ENCODE measurements at regions not wholly inside any gene's neighbourhood (a gene's known extent, or its start where the extent isn't known, plus 50 kb on each side); places are given as distances from the start of the nearest gene placed in this dataset.
"Not testable (repeated sequence)": the region's sequence is repeated elsewhere in the genome, so short reads cannot be mapped to it uniquely, and the experiment has no call there.

- H3K27ac Mint-ChIP-seq = no peak overlapping the region
- peaks cover 0 to 4% (median 0%) of the 10 kb centered on the region in 3 donors for H3K4me1 Mint-ChIP-seq
- no peaks in the 10 kb centered on the region for H3K36me3 Mint-ChIP-seq
- H3K9me3 Mint-ChIP-seq = peaks cover 0 to 12% (median 3%) of the 10 kb centered on the region in 7 donors
- DNase-seq (no peak), ATAC-seq (ENCODE audit: low read depth in 2 of 2) (no peak)
- H3K4me3 Mint-ChIP-seq = no peak overlapping the region
- peaks cover 12 to 47% (median 28%) of the 10 kb centered on the region in 3 donors for H3K27me3 Mint-ChIP-seq
These were observed 81.0 kb downstream of the RIN2 start for GRCh38 chr20:19839053-19839452.

- ATAC-seq (ENCODE audit: low read depth in 2 of 2) = no peak
- no peak overlapping the region for H3K4me3 Mint-ChIP-seq
- no peaks in the 10 kb centered on the region for H3K36me3 Mint-ChIP-seq
- H3K27ac Mint-ChIP-seq = no peak overlapping the region
- H3K4me1 Mint-ChIP-seq = peaks cover 0 to 2% (median 0%) of the 10 kb centered on the region in 3 donors
- H3K9me3 Mint-ChIP-seq = peaks cover 0 to 22% (median 6%) of the 10 kb centered on the region in 7 donors
- no peak for DNase-seq
- peaks cover 12 to 49% (median 28%) of the 10 kb centered on the region in 3 donors for H3K27me3 Mint-ChIP-seq
These were observed 82.2 kb downstream of the RIN2 start for GRCh38 chr20:19840111-19840710.

- Mint-ChIP-seq H3K9me3 (peaks cover 0 to 23% (median 8%) of the 10 kb centered on the region in 7 donors), H3K4me3 (no peak overlapping the region), H3K36me3 (no peaks in the 10 kb centered on the region), H3K4me1 (peaks cover 0 to 2% (median 0%) of the 10 kb centered on the region in 3 donors), H3K27ac (no peak overlapping the region), H3K27me3 (peaks cover 12 to 64% (median 37%) of the 10 kb centered on the region in 3 donors)
- no peak for DNase-seq
- no peak for ATAC-seq (ENCODE audit: low read depth in 2 of 2)
These were observed 83.7 kb downstream of the RIN2 start for GRCh38 chr20:19841740-19842139.

GRCh38 chr20:19844850-19845249, 86.8 kb downstream of the RIN2 start:
- not testable (repeated sequence) for H3K4me1 Mint-ChIP-seq; ATAC-seq (ENCODE audit: low read depth in 2 of 2); DNase-seq; H3K27ac Mint-ChIP-seq; H3K36me3 Mint-ChIP-seq; H3K4me3 Mint-ChIP-seq
- Mint-ChIP-seq H3K27me3 (peaks cover 22 to 61% (median 38%) of the 10 kb centered on the region in 3 donors), H3K9me3 (peaks cover 0 to 23% (median 8%) of the 10 kb centered on the region in 7 donors)

GRCh38 chr20:19847383-19847782, 89.3 kb downstream of the RIN2 start:
- H3K9me3 Mint-ChIP-seq = peaks cover 0 to 22% (median 8%) of the 10 kb centered on the region in 7 donors
- DNase-seq (no peak), ATAC-seq (ENCODE audit: low read depth in 2 of 2) (no peak)
- peaks cover 9 to 56% (median 35%) of the 10 kb centered on the region in 3 donors for H3K27me3 Mint-ChIP-seq
- H3K36me3 Mint-ChIP-seq = no peaks in the 10 kb centered on the region
- H3K27ac Mint-ChIP-seq = no peak overlapping the region
- H3K4me1 Mint-ChIP-seq = peaks cover 0 to 3% (median 2%) of the 10 kb centered on the region in 3 donors
- no peak overlapping the region for H3K4me3 Mint-ChIP-seq

GRCh38 chr20:19849341-19850197, 91.5 kb downstream of the RIN2 start:
- Mint-ChIP-seq H3K4me1 (peaks cover 0 to 3% (median under 1%) of the 10 kb centered on the region in 3 donors), H3K4me3 (no peak overlapping the region), H3K36me3 (no peaks in the 10 kb centered on the region), H3K9me3 (peaks cover 0 to 8% (median 7%) of the 10 kb centered on the region in 7 donors), H3K27ac (peak overlapping the region in 1 of 6 donors; percentile 52), H3K27me3 (peaks cover 9 to 45% (median 30%) of the 10 kb centered on the region in 3 donors)
- DNase-seq (no peak), ATAC-seq (ENCODE audit: low read depth in 2 of 2) (no peak)

- H3K4me1 Mint-ChIP-seq = peaks cover 0 to 3% (median 0%) of the 10 kb centered on the region in 3 donors
- peaks cover 0 to 6% (median 4%) of the 10 kb centered on the region in 7 donors for H3K9me3 Mint-ChIP-seq
- ATAC-seq (ENCODE audit: low read depth in 2 of 2) = no peak
- DNase-seq = no peak
- no peaks in the 10 kb centered on the region for H3K36me3 Mint-ChIP-seq
- H3K27me3 Mint-ChIP-seq = peaks cover 9 to 39% (median 30%) of the 10 kb centered on the region in 3 donors
- H3K4me3 Mint-ChIP-seq = no peak overlapping the region
- peak overlapping the region in 1 of 6 donors; percentile 37 for H3K27ac Mint-ChIP-seq
These were observed 92.1 kb downstream of the RIN2 start for GRCh38 chr20:19850198-19850533.

- Mint-ChIP-seq H3K27me3 (peaks cover 9 to 27% (median 20%) of the 10 kb centered on the region in 3 donors), H3K27ac (no peak overlapping the region), H3K4me3 (no peak overlapping the region), H3K9me3 (peaks cover 0 to 6% (median 0%) of the 10 kb centered on the region in 7 donors), H3K36me3 (no peaks in the 10 kb centered on the region), H3K4me1 (peaks cover 0 to 3% (median 0%) of the 10 kb centered on the region in 3 donors)
- ATAC-seq (ENCODE audit: low read depth in 2 of 2) = no peak
- no peak for DNase-seq
These were observed 93.8 kb downstream of the RIN2 start for GRCh38 chr20:19851861-19852260.

GRCh38 chr20:19855416-19855815, 97.4 kb downstream of the RIN2 start:
- Mint-ChIP-seq H3K4me3 (no peak overlapping the region), H3K9me3 (peaks cover 0 to 6% (median 1%) of the 10 kb centered on the region in 7 donors), H3K27me3 (peaks cover 9 to 33% (median 30%) of the 10 kb centered on the region in 3 donors), H3K4me1 (peaks cover 0 to 3% (median 0%) of the 10 kb centered on the region in 3 donors), H3K27ac (peak overlapping the region in 1 of 6 donors; percentile 19), H3K36me3 (no peaks in the 10 kb centered on the region)
- DNase-seq (no peak), ATAC-seq (ENCODE audit: low read depth in 2 of 2) (no peak)

- H3K27ac Mint-ChIP-seq = no peak overlapping the region
- no peaks in the 10 kb centered on the region for H3K4me1 Mint-ChIP-seq
- peaks cover 27 to 51% (median 51%) of the 10 kb centered on the region in 3 donors for H3K27me3 Mint-ChIP-seq
- H3K9me3 Mint-ChIP-seq = peaks cover 0 to 4% (median 0%) of the 10 kb centered on the region in 7 donors
- no peaks in the 10 kb centered on the region for H3K36me3 Mint-ChIP-seq
- ATAC-seq (ENCODE audit: low read depth in 2 of 2) = no peak
- no peak for DNase-seq
- no peak overlapping the region for H3K4me3 Mint-ChIP-seq
These were observed 100.7 kb downstream of the RIN2 start for GRCh38 chr20:19858466-19859371.

- DNase-seq (no peak), ATAC-seq (ENCODE audit: low read depth in 2 of 2) (no peak)
- Mint-ChIP-seq H3K9me3 (peaks cover 0 to 2% (median 0%) of the 10 kb centered on the region in 7 donors), H3K36me3 (no peaks in the 10 kb centered on the region), H3K27me3 (peaks cover 27 to 57% (median 56%) of the 10 kb centered on the region in 3 donors), H3K4me1 (no peaks in the 10 kb centered on the region), H3K27ac (no peak overlapping the region), H3K4me3 (no peak overlapping the region)
These were observed 101.4 kb downstream of the RIN2 start for GRCh38 chr20:19859444-19859843.

- no peak for DNase-seq
- Mint-ChIP-seq H3K27ac (no peak overlapping the region), H3K9me3 (peaks cover 0 to 1% (median 0%) of the 10 kb centered on the region in 7 donors), H3K4me1 (no peaks in the 10 kb centered on the region), H3K36me3 (no peaks in the 10 kb centered on the region), H3K27me3 (peaks cover 27 to 57% (median 51%) of the 10 kb centered on the region in 3 donors), H3K4me3 (no peak overlapping the region)
- no peak for ATAC-seq (ENCODE audit: low read depth in 2 of 2)
These were observed 102.7 kb downstream of the RIN2 start for GRCh38 chr20:19860737-19861136.
